ENCODE measurements at regions not wholly inside any gene's neighbourhood (a gene's known extent, or its start where the extent isn't known, plus 50 kb on each side); places are given as distances from the start of the nearest gene placed in this dataset.

DNA sequence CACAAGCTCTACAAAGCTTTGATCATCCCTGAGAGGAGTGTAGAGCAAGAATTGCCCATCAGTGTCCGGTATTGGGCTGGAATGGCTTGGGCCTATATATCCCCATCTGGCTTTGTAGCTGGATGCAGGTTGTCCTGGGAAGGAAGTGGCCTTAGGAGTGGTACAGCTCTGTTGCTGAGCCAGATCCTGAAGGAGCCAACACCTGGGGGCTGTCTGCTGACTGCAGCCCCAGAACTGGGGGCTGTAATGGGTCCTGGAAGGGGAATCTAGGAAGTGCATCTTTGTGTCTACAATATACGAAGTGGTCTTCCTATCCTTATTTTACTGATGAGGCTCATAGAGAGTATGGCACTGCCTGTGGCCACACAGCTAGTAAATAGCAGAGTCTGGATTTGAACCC lies 145.9 kb downstream of the CDC5L start:
- TF ChIP-seq, protein P1, sequence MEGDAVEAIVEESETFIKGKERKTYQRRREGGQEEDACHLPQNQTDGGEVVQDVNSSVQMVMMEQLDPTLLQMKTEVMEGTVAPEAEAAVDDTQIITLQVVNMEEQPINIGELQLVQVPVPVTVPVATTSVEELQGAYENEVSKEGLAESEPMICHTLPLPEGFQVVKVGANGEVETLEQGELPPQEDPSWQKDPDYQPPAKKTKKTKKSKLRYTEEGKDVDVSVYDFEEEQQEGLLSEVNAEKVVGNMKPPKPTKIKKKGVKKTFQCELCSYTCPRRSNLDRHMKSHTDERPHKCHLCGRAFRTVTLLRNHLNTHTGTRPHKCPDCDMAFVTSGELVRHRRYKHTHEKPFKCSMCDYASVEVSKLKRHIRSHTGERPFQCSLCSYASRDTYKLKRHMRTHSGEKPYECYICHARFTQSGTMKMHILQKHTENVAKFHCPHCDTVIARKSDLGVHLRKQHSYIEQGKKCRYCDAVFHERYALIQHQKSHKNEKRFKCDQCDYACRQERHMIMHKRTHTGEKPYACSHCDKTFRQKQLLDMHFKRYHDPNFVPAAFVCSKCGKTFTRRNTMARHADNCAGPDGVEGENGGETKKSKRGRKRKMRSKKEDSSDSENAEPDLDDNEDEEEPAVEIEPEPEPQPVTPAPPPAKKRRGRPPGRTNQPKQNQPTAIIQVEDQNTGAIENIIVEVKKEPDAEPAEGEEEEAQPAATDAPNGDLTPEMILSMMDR (IDR thresholded peaks at IDR 0.05): no peak
- no peak for TF ChIP-seq POLR2A (IDR thresholded peaks at IDR 0.05)
